ENCODE measurements at regions not wholly inside any gene's neighbourhood (a gene's known extent, or its start where the extent isn't known, plus 50 kb on each side); places are given as distances from the start of the nearest gene placed in this dataset.
A peak's percentile ranks its signal among the peaks of the same experiment; 100 is the strongest.
"Not testable (repeated sequence)": the region's sequence is repeated elsewhere in the genome, so short reads cannot be mapped to it uniquely, and the experiment has no call there.

DNA sequence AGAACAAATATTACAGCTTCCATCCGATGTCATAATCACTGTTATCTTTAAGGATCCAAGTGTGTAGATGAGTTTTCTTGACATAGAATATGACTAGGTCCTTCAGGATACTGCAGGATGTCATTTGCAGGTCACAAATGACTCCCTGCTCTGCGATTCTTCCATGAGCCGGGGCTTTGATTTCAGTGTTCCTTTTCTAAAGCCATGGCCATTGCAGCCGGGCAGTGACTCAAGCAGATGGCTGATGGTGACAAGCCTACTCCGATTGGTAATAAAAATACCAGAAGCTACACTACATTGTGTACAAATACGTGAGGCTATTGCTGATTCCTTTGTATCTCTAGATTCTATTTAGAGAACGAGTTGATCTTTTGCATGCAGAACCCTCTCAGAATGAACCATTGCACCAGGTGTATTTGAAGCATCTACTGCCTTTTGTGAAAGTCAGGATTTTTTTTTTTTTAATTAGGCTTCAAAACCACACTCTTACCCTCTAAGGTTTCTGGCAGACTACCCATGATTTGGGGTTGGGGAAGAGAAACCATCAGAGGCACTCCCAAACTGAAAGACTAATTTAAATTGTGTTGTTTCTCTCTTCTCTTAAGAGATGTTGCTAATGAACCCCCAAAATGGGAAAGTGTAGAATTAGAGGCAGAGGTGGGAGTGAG lies 271.0 kb upstream of the ADRA1B start:
- DNase-seq (ENCODE audit: low read depth), result no peak

DNA sequence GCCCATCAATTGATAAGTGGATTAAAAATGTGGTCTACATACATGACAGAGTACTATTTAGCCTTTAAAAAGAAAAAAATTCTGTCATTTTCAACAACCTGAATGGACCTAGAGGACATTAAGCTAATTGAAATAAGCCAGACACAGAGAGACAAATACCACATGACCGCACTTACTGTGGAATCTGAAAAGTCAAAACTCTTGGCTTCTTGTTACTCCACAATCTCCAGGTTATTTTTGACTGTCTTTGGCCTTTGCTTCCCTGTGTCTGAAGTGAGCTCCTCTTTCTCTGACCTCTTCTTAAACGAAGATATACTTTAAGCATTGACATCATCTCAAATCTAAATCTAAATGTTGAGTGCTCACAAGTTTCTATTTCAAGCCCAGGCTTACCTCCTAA lies 265.5 kb upstream of the ADRA1B start:
- DNase-seq (ENCODE audit: low read depth), result no peak

DNA sequence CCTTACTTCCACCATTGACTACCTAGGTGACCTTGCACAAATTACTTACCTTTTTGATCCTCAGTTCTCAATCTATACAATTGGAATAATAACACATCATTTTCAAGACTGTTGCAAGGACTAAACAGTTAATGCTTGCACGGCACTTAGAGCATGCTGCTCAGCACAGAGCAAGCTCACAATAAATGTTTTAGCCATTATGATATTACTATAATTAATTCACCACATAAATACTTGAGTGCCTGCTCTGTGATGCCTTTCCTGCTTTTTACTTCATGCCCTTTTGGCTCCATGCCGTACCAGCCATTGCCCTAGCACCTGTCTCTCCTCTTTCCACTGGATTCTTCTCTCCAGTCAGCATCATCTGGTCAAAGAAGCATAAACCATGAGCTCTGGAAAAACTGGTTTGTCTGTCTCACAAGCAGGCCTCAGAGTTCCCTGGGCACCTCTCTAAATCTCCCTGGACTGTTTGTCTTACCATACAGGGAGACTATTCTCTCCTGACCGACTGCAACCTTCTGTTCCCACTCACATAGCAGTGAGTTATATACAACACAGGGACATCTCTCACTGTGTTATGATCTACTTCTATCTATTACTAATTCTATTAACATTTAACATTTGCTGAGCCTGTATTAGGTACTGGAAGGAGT lies 260.4 kb upstream of the ADRA1B start:
- DNase-seq (ENCODE audit: low read depth), result no peak

DNA sequence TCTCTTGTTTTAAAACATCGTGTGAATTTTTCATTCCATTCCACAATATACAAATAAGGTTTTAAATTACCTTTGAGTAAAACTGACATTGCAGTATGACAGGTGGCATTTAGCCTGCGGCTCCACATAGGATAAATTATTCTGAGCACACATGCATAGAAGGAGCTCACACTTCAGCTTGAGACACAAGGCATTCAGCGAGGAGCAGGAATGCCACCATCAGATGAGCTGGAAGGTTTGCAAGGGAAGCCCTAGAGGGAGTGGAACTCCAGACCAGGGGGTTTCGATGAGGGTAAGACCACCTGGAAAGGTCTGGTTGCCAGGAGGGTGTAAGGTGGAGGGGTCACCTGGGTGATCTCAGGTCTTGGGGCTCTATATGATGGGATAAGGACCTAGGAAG lies 259.0 kb upstream of the ADRA1B start:
- no peak for DNase-seq (ENCODE audit: low read depth)

DNA sequence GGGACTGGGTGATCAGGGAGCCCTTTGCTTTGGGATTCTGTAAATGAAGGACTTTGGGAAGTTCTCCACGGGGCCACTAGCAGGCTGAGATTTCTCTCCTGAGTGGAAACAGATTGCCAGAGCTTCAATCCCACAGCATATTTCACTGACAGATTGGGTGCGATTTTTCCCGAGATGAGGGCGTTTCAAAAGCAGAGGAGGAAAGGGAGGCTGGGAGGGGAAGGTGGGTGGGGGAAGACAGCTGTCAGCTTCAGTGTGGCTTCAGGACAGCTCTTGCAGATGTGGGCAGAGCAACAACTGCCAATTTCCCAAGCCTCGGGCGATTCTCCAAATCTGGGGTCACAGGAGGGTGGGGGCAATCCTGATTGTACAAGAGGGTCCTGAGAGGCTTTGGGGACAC lies 258.5 kb upstream of the ADRA1B start:
- DNase-seq (ENCODE audit: low read depth), result no peak

DNA sequence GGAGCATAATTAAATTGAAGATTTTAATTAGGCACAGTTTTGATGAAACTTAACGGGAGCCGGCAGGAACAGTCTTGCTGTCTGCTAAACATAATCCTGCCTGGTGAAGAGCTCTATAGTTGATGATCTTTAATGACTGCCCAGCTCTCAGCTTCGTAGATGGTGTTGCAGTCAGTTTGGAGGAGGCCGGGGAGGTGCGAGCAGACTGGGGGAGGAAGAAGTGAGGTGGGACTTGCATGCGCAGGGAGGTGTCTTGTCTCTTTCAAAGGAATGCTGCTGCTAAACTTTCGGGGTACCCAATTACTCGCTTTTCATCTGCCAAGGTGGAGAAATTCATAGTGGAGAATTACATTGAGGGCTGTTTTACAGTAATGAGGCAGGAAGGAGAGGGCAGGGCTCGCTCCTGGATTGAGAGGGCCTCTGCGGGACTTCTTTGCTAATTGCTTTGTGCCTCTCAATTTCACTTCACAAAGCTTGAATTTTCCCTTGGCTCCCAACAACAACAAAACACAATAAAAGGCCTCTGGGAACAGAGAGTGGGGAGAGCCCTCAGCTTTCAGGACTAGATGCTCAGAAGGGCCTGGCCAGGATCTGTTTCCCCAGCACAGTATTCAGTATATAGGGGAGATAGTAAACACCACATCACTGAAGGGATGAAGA lies 257.9 kb upstream of the ADRA1B start:
- no peak for DNase-seq (ENCODE audit: low read depth)

DNA sequence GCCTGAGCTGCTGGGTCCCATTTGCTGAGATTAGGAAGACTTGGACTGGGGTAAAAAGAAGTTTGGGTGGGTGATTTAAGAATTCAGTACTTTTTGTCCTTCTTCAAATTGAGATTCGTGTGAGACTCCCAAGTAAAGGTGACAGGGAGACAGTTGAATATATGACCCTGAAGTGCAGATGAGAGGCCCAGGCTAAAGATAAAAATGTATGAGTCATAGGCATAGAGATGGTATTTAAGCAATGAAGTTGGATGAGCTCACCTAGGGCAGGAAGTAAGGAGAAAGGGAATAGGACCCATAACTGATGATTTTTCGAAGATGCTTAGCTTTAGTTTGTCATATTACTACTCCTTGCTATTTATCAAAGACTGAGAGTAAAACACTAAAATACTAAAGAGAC lies 255.9 kb upstream of the ADRA1B start:
- DNase-seq (ENCODE audit: low read depth), result no peak

DNA sequence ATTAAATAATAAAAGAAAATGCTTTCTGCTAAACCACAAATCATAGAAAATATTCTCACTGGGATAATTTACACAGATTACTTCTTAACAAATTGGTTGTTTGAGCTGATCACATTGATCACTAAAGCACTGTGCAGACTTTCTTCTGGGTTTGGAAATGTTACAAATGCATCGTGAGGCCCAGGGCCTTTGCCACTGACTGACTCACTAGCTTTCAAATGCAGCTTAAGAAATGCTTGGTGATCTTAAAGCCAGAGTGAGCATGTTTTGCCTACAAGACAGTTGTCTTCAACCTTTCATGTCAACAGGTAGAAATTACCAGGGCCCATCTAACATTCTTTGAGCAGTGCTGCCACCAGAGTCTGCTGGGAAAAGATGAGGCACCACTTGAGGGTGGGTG lies 252.3 kb upstream of the ADRA1B start:
- DNase-seq (ENCODE audit: low read depth), result peak; percentile 12

DNA sequence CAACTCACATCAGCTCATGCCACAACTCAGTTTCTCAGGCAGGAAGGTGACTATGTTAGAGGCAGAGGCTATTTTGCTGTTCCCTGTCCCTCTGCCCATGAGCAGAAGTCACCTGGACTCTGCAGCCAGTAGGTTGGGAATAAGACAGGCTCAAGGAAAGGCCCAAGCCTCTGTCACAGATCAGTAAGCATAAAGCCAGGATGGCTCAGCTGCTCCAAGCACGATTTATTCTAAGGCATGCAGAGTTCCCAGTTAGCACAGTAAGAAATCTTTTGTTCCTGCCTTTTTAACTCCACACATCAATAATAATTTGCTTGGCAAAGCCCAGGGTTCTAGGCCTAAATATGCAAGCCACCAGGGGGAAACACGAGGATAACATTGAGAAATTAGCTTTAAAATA lies 249.0 kb upstream of the ADRA1B start:
- DNase-seq (ENCODE audit: low read depth), result no peak

DNA sequence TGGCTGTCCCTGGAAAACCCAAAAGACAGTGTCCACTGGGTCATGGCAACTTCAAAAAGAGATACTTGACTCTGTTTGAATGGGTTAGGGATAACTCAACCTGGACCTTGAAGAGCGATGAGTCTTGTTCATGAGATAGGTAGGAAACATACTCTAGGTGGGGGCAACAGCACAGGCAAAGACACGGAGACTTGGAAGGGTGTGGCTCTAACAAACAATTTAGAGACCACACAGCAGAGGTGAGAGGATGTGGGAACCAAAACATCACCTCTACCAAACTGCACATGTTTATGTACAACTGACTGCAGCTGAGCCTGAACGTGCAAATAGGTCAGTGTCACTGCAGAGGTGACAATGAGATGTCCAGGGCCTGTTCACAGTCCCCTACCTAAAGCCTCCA lies 247.7 kb upstream of the ADRA1B start:
- no peak for DNase-seq (ENCODE audit: low read depth)

DNA sequence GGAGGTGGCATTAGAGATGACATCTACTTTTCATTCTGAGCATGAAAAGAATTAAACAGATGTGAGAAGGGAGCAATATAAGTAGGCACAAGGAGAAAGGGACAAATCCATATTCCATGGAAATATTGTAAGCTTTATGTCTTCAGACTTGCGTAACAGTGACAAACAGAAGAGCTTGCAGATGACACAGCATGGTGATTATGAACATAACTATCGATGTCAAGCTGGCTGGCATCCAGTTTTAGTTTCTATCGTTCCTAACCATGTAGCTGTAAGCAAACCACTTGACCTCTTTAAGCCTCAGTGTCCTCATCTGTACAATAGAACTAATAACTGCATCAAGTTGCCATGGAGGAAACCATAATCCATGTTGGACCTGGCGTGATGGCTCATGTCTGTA lies 246.7 kb upstream of the ADRA1B start:
- DNase-seq (ENCODE audit: low read depth), result no peak

DNA sequence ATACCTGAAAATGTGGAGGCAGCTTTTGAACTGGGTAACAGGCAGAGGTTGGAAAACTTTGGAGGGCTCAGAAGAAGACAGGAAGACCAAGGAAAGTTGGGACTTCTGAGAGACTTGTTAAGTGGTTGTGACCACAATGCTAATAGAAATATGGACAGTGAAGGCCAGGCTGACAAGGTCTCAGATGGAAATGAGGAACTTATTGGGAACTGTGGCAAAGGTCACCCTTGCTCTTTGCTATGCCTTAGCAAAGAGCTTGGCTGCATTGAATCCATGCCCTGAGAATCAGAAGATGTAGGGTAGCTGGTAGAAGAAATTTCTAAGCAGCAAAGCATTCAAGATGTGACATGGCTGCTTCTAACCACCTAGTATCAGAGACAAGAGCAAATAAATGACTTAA lies 244.4 kb upstream of the ADRA1B start:
- DNase-seq (ENCODE audit: low read depth), result no peak

DNA sequence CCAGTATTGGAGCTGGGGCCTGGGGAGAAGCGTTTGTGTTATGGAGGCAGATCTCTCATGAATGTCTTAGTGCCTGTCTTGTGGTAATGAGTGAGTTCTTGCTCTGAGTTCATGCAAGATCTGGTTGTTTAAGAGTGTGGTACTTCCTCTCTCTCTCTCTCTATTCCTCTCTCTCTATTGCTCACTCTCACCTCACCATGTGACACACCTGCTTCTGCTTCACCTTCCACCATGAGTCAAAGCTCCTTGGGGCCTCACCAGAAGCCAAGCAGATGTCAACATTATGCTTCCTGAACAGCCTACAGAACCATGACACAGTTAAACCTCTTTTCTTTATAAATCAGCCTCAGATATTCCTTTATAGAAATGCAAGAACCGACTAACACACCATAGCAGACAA lies 242.7 kb upstream of the ADRA1B start:
- DNase-seq (ENCODE audit: low read depth), result no peak

DNA sequence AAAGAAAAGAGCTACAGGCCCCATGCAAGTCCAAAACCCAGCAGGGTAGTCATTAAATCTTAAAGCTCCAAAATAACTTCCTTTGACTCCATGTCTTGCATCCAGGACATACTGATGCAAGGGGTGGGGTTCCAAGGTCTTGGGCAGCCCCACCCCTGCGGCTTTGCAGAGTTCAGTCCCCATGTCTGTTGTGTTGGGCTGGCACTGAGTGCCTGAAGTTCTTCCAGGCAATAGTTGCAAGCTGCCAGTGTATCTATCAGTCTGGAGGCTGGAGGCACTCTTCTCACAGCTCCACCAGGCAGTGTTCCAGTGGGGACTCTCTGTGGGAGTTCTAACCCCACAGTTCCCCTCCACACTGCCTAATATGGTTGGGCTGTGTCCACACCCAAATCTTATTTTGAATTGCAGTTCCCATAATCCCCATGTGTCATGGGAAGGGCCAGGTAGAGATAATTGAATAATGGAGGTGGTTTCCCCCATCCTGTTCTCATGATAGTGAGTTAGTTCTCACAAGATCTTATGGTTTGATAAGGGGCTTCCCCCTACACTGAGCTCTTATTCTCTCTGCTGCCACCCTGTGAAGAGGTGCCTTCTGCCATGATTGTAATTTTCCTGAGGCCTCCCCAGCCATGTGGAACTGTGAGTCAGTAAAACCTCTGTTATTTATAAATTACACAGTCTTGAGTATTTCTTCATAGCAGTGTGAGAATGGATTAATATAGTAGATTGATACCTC lies 237.5 kb upstream of the ADRA1B start:
- DNase-seq (ENCODE audit: low read depth), result no peak

DNA sequence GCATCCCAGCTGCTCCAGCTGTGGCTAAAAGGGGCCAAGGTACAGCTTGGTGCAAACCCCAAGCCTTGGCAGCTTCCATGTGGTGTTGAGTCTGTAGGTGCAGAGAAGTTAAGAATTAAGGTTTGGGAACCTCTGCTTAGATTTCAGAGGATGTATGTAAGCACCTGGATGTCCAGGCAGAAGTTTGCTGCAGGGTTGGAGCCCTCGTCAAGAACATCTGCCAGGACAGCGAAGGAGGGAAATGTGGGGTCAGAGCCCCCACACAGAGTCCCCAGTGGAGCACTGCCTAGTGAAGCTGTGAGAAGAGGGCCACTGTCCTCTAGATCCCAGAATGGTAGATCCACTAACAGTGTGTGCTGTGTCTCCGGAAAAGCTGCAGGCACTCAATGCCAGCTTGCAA lies 236.2 kb upstream of the ADRA1B start:
- DNase-seq (ENCODE audit: low read depth), result no peak

DNA sequence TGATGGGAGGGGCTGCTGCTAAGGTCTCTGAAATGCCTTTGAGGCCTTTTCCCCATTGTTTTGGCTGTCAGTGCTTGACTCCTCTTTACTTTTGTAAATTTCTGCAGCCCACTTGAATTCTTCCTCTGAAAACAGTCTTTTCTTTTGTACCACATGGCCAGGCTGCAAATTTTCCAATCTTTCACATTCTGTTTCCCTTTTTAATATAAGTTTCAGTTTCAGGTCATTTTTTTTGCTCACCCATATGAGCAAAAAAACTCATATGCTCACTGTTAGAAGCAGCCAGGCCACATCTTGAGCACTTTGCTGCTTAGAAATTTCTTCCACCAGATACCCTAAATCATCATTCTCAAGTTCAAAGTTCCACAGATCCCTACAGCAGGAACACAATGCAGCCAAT lies 234.6 kb upstream of the ADRA1B start:
- no peak for DNase-seq (ENCODE audit: low read depth)

DNA sequence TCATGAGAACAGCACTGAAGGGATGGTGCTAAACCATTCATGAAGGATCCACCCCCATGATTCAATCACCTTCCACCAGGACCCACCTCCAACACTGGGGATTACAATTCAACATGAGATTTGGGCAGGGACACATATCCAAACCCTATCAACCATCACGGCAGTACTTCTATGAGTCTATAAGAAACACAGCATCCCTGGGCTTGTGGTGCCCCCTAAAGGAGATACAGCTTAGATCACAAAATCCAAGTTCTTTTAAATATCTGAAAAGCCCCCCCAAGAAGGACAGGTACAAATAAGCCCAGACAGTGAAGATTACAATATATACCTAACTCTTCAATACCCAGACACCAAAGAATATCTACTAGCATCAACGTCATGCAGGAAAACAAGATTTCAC lies 233.7 kb upstream of the ADRA1B start:
- no peak for DNase-seq (ENCODE audit: low read depth)

DNA sequence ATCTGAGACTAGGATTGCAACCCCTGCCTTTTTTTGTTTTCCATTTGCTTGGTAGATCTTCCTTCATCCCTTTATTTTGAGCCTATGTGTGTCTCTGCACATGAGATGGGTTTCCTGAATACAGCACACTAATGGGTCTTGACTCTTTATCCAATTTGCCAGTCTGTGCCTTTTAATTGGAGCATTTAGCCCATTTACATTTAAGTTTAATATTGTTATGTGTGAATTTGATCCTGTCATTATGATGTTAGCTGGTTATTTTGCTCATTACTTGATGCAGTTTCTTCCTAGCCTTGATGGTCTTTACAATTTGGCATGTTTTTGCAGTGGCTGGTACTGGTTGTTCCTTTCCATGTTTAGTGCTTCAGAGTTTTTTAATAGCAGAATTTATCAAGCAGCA lies 228.4 kb upstream of the ADRA1B start:
- not testable (repeated sequence) for DNase-seq (ENCODE audit: low read depth)

DNA sequence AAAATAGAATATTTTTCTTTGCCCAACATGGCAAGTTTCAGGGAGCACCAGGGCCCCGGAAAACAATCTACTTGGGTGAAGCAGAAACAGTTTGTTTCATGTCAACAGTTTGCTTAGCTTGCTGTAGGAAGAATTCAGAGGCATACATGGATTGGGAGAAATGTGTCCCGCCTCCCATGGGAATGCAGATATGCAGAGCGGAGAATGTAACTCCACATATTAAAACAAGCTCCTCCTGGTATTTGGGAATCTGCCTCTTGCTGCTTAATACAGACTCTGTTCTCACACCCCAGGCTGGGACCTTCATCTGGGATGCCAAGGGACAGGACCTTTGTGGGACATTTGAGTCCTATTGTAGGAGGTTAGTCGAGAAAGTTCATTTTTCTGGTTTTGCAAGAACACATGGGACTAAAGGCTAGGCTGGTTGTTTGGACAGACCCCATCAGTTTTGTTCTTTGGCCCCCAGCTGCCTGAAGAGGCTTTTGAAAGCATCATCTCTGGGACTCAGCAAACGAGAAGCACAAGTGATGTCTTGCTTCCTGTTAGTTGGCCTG lies 220.5 kb upstream of the ADRA1B start:
- no peak for DNase-seq (ENCODE audit: low read depth)

DNA sequence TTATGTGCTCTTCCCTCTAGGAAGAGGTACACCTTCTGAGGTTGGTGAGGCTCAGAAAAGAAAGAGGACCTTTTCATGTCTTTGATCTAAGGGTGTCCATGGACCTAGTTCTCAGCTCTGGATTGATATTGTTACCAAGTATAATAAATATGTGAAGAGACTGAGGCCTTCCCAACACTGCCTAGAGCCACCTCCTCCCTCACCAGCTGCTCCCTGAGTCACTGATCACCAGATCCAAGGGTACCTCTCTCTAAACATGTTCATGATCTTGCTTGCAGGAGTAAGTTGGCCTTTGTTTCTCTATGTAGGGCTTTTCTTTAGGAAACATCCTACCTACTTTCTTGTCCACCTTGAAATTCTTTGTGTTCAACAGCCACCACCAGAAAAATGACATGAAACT lies 218.8 kb upstream of the ADRA1B start:
- DNase-seq (ENCODE audit: low read depth), result no peak

DNA sequence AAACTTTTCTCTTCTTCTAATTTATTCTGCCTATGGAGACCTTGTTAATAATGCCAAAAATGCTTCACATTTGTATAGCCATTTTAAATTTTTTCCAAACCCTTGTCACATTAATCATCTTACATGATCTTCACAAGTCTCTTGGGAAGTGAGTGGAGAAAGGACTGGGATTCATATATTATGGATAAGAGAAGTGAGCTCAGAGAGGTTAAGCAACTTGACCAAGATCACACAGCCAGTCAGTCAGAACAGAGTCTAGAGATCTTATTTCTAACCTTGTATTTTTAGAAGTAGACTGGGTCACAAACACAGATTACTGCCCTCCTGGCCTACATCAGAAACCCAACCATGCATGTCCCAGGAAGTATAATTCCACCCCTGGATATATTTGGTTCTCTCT lies 218.0 kb upstream of the ADRA1B start:
- no peak for DNase-seq (ENCODE audit: low read depth)

DNA sequence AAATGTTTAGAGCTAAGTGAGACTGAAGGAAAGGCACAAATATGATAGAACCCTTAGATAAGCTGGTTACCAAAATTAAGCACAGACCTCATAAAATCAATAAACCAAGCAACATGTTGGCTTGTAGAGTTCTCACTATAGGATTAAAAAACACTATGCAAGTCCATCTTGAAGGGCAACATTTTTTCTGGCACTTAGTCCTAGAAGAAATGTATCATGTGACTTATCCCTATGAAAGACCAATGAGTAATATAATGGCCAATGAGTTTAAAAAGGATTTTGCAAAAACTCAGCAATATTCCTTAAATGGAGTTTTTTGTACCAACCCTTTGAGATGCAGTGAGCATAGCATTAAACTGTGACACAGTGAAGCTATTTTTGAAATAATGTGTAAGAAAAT lies 216.3 kb upstream of the ADRA1B start:
- no peak for DNase-seq (ENCODE audit: low read depth)

DNA sequence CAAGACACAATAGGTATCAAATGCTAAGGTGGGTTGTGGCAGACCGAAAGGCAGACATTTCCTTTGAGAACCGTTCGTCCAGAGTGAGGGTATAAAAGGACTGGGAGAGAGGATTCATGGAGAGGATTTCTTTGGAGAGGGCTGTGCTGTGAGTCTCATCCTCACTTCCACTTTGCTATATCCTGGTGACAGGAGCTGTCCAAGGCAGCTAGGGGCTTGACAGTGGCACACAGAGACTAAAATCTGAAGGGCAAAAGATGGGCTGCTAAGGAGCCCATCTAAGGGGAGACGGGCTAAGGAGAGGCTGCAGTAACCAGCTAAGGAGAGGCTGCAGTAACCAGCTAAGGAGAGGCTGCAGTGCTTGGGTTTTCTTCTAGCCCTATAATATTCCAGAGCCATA lies 214.0 kb upstream of the ADRA1B start:
- no peak for DNase-seq (ENCODE audit: low read depth)
